Body of pancreas (tissue), 4 donors: ENCODE measurements at regions not wholly inside any gene's neighbourhood (a gene's known extent, or its start where the extent isn't known, plus 50 kb on each side); places are given as distances from the start of the nearest gene placed in this dataset.

Source experiments
- ATAC-seq: fragments of 150-250 bp; one replicate; pipeline ENCODE4 v1.9.1; 2016
- DNase-seq, 4 donors: peaks; one replicate each; pipeline ENCODE4 v3.0.0-alpha.2; 2019
- H3K27ac ChIP-seq, 4 donors: fragments of 200-600 bp; sonication (generic); 1 replicate in 3 of 4; 2 replicates in 1 of 4; pipeline versions ENCODE4 v1.5.1 to v1.6.1; 2016 to 2019; ENCODE audit warnings: mild to moderate bottlenecking in 1 of 4, mixed read lengths in 1 of 4, moderate library complexity in 1 of 4
- H3K27me3 ChIP-seq, 2 donors: fragments of 200-600 bp; sonication (generic); one replicate each; pipeline ENCODE4 v1.6.0; 2016; ENCODE audit warnings: mild to moderate bottlenecking in 1 of 2
- H3K36me3 ChIP-seq, 2 donors: fragments of 200-600 bp; sonication (generic); replicated peaks in 1 of 2; 2 replicates each; pipeline ENCODE4 v1.5.1; 2016; ENCODE audit warnings: low read depth in 2 of 2; ENCODE audit not compliant: insufficient read depth in 1 of 2
- H3K4me1 ChIP-seq: fragments of 200-600 bp; sonication (generic); one replicate; pipeline ENCODE4 v1.6.0; 2016
- H3K4me3 ChIP-seq, 2 donors: fragments of 200-600 bp; sonication (generic); 1 replicate in 1 of 2; 2 replicates in 1 of 2; pipeline ENCODE4 v1.5.1; 2016 to 2019
- H3K9me3 ChIP-seq, 3 donors: fragments of 200-600 bp; sonication (generic); 1 replicate in 2 of 3; 2 replicates in 1 of 3; pipeline ENCODE4 v1.5.1; 2016
- POLR2A ChIP-seq, 3 donors: fragments of 450-650 bp; IDR thresholded peaks; one replicate each; pipeline ENCODE4 v1.6.1; 2016; ENCODE audit warnings: antibody characterized with exemption in 3 of 3, mild to moderate bottlenecking in 2 of 3
- WGBS, 2 donors: methylation state at CpG; one replicate each; pipeline ENCODE4 v1.1.5; 2017; 5-methylcytosine and 5-hydroxymethylcytosine counted together
- intact Hi-C: fragments of 100-400 bp; cut with DNase I; formaldehyde crosslinking; loops from one replicate; pipeline ENCODE4 v1.15.1; 2023
- TF ChIP-seq, protein P1 (sequence below), 7 experiments: fragments of 450-650 bp in 4 of 7; fragments of 200-600 bp in 3 of 7; sonication (generic) in 3 of 7; IDR thresholded peaks; one replicate each; pipeline ENCODE4 v1.5.1; 2016 to 2019; ENCODE audit warnings: antibody characterized with exemption in 7 of 7

DNA sequence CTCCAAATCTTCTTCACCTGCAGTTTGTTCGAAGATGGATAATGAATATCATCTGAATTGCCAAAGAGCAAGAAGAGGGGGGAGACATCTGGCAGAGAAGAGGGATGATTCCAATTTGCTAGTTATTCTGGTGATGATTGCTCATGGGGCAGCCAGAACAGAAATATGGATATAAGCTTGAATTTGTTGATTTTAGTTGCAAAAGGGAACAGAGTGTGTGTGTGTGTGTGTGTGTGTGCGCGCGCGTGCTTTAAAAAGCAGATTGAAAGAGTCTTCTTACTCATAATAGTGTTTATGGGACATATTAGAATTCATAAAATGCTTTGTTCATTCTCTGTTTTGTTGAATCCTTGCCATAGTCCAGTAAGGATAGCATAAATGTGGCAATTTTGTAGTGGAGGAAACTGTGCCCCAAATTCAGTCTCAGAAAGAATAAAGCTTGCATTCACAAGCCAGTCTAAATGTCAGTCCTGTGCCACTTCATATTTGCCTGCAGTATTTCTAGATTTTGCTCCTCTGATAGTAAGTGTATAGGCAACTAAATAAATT is 436.3 kb upstream of the KLF4 start:
- ATAC-seq, result no peak
- 91 to 94% methylated on average over 5 of the region's 5 CpGs for WGBS, 2 donors
- Histone ChIP-seq H3K27me3 (no peaks in the 10 kb centered on the region), H3K36me3 (no peaks in the 10 kb centered on the region), H3K4me1 (no peaks in the 10 kb centered on the region), H3K27ac (no peak overlapping the region), H3K4me3 (no peak overlapping the region), H3K9me3 (no peaks in the 10 kb centered on the region)
- intact Hi-C loops, result no loop called here
- DNase-seq, result no peak
- TF ChIP-seq, protein P1, sequence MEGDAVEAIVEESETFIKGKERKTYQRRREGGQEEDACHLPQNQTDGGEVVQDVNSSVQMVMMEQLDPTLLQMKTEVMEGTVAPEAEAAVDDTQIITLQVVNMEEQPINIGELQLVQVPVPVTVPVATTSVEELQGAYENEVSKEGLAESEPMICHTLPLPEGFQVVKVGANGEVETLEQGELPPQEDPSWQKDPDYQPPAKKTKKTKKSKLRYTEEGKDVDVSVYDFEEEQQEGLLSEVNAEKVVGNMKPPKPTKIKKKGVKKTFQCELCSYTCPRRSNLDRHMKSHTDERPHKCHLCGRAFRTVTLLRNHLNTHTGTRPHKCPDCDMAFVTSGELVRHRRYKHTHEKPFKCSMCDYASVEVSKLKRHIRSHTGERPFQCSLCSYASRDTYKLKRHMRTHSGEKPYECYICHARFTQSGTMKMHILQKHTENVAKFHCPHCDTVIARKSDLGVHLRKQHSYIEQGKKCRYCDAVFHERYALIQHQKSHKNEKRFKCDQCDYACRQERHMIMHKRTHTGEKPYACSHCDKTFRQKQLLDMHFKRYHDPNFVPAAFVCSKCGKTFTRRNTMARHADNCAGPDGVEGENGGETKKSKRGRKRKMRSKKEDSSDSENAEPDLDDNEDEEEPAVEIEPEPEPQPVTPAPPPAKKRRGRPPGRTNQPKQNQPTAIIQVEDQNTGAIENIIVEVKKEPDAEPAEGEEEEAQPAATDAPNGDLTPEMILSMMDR (IDR thresholded peaks at IDR 0.05), result no peak
- TF ChIP-seq POLR2A (IDR thresholded peaks at IDR 0.05), result no peak

DNA sequence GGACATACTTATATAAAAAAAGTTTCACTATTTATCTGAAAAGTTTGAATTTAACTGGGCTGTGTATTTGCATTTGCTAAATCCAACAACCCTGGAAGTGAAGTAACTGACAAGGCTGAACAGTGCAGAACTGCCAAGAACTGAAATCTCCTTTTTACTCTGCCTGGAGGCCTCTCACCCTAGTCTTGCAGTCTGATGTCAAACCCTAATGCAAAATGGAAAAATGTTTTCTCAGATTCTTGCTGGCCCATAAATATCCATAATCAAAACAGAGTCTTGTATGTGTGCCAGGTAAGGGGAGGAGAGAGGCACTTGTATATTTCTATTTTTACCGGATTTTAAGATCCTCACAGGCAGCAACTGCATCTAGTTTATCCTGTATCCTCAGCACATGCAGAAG is 432.7 kb upstream of the KLF4 start:
- DNase-seq, result no peak

DNA sequence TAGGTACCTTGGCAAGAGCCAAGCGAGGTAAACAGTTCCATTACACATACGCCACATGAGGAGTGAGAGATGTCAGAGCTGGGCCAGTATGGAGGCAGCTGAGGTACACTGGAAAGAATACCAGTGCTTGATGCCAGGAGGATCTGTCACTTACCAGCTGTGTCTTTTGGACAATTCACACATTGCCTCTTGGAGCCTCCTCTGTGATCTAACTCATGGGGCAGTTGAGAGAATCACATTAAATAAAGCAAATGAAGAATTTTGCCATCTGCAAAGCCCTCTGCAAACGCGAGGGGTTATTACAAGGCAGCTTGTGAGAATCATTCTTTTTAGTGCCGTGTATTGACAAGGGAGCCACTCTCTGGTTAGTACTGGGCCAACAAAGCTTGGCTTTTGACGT is 429.7 kb upstream of the KLF4 start:
- Histone ChIP-seq H3K4me3 (no peak overlapping the region), H3K27me3 (no peaks in the 10 kb centered on the region), H3K4me1 (no peaks in the 10 kb centered on the region), H3K9me3 (no peaks in the 10 kb centered on the region), H3K27ac (no peak overlapping the region), H3K36me3 (no peaks in the 10 kb centered on the region)
- ATAC-seq, result no peak
- no peak for DNase-seq
- TF ChIP-seq, protein P1 (IDR thresholded peaks at IDR 0.05), result no peak
- no peak for TF ChIP-seq POLR2A (IDR thresholded peaks at IDR 0.05)
- intact Hi-C loops, result no loop called here
- 70 to 74% methylated on average over 6 of the region's 6 CpGs for WGBS, 2 donors

More for the DNA sequence above, 432.7 kb upstream of the KLF4 start:
- Histone ChIP-seq H3K36me3 (no peaks in the 10 kb centered on the region), H3K9me3 (no peaks in the 10 kb centered on the region), H3K27ac (no peak overlapping the region), H3K27me3 (no peaks in the 10 kb centered on the region), H3K4me3 (no peak overlapping the region), H3K4me1 (no peaks in the 10 kb centered on the region)
- TF ChIP-seq, protein P1 (IDR thresholded peaks at IDR 0.05), result no peak
- no peak for TF ChIP-seq POLR2A (IDR thresholded peaks at IDR 0.05)
- WGBS, 2 donors, result 63 to 90% methylated on average over 1 of the region's 1 CpG
- intact Hi-C loops, result no loop called here
- no peak for ATAC-seq

DNA sequence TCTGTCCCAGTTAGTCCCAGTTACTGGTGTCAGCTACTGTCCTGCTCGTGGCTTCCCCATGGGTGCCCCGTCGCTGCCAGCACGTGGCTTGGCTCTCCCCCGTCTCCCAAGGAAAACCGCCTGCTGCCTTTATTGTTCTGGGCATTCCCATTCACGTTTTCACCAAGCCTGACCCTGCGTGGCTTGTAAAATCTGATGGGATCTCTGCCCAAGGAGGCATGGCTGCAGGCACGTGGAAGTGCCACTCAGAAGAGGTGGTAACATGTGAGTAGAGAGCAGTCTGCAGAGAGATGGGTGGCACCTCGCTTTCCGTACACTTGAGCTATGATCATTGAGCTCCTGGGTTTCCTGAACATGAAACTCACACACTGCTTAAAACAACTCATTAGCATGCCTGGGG is 429.2 kb upstream of the KLF4 start:
- Histone ChIP-seq H3K27ac (no peak overlapping the region), H3K4me3 (no peak overlapping the region), H3K36me3 (no peaks in the 10 kb centered on the region), H3K9me3 (no peaks in the 10 kb centered on the region), H3K4me1 (no peaks in the 10 kb centered on the region), H3K27me3 (no peaks in the 10 kb centered on the region)
- TF ChIP-seq POLR2A (IDR thresholded peaks at IDR 0.05), result no peak
- TF ChIP-seq, protein P1 (IDR thresholded peaks at IDR 0.05), result no peak
- DNase-seq (no peak), ATAC-seq (no peak)
- 58 to 70% methylated on average over 10 to 11 of the region's 11 CpGs for WGBS, 2 donors
- intact Hi-C loops, result no loop called here

DNA sequence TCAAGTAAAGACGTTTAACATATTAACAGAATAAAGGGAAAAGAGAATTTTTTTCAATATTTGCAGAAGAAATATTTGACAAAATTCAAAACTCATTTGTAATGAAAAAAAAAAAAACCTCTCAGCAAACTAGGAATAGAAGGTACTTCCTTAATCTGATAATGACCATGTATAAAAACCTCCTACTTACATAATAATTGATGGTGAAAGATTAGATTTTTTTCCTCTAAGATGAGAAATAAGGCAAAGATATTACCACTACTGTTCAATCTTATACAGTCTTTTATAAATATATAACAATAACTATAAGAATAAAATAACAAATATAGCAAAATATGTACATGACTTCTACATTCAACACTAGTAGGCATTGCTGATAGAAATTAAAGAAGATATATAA is 424.6 kb upstream of the KLF4 start:
- no peak for DNase-seq
- no peaks in the 10 kb centered on the region for H3K4me1 ChIP-seq
- WGBS, 2 donors, result 33 to 46% methylated on average over 1 of the region's 1 CpG

More for the DNA sequence above, 424.6 kb upstream of the KLF4 start:
- Histone ChIP-seq H3K27ac (no peak overlapping the region), H3K9me3 (peaks cover 0 to 5% (median 0%) of the 10 kb centered on the region in 3 donors), H3K4me3 (no peak overlapping the region), H3K27me3 (no peaks in the 10 kb centered on the region), H3K36me3 (no peaks in the 10 kb centered on the region)
- no peak for TF ChIP-seq POLR2A (IDR thresholded peaks at IDR 0.05)
- intact Hi-C loops, result no loop called here
- no peak for ATAC-seq
